Natural killer cell (primary cell): ENCODE measurements at regions not wholly inside any gene's neighbourhood (a gene's known extent, or its start where the extent isn't known, plus 50 kb on each side); places are given as distances from the start of the nearest gene placed in this dataset.

Source experiments
- ATAC-seq, 3 donors: fragments of 150-1000 bp in 2 of 3; fragments of 200-7000 bp in 1 of 3; cut with Tn5 transposase; 1 replicate in 1 of 3; 2 replicates in 2 of 3; pipeline ENCODE4 v1.10.0; 2021; ENCODE audit warnings: mild to moderate bottlenecking in 2 of 3, moderate library complexity in 2 of 3
- DNase-seq, 2 donors: peaks; one replicate each; pipeline versions ENCODE4 v3.0.0 to v3.0.0-alpha.2; 2013 to 2021; ENCODE audit warnings: mixed read lengths in 1 of 2
- H3K27ac ChIP-seq: one replicate; pipeline ENCODE4 v1.5.1; 2013; ENCODE audit warnings: mild to moderate bottlenecking, low read length
- H3K27me3 ChIP-seq: one replicate; pipeline ENCODE4 v1.6.1; 2013; ENCODE audit warnings: low read length; ENCODE audit not compliant: control insufficient read depth, insufficient read depth
- H3K36me3 ChIP-seq: one replicate; pipeline ENCODE4 v1.6.1; 2013; ENCODE audit warnings: low read length; ENCODE audit not compliant: control insufficient read depth, insufficient read depth
- H3K4me1 ChIP-seq: one replicate; pipeline ENCODE4 v1.6.1; 2013; ENCODE audit warnings: low read length; ENCODE audit not compliant: control insufficient read depth, insufficient read depth
- H3K4me3 ChIP-seq: one replicate; pipeline ENCODE4 v1.5.1; 2013; ENCODE audit warnings: low read length
- H3K9me3 ChIP-seq: one replicate; pipeline ENCODE4 v1.6.1; 2013; ENCODE audit warnings: low read length; ENCODE audit not compliant: control insufficient read depth, insufficient read depth
- H3K27ac Mint-ChIP-seq, 2 donors: one replicate each; pipeline ENCODE4 v1.8.0; 2022; ENCODE audit warnings: mild to moderate bottlenecking in 2 of 2, mixed read lengths in 2 of 2, moderate library complexity in 1 of 2
- H3K27me3 Mint-ChIP-seq, 2 donors: one replicate each; pipeline ENCODE4 v1.8.0; 2022; ENCODE audit warnings: low read depth in 2 of 2, mixed read lengths in 2 of 2
- H3K36me3 Mint-ChIP-seq: one replicate; pipeline ENCODE4 v1.8.0; 2022; ENCODE audit warnings: mixed read lengths
- H3K4me1 Mint-ChIP-seq, 2 donors: one replicate each; pipeline ENCODE4 v1.8.0; 2022; ENCODE audit warnings: mixed read lengths in 2 of 2
- H3K4me3 Mint-ChIP-seq: one replicate; pipeline ENCODE4 v1.8.0; 2022; ENCODE audit warnings: mild to moderate bottlenecking, moderate library complexity, mixed read lengths
- H3K9me3 Mint-ChIP-seq, 2 donors: one replicate each; pipeline ENCODE4 v1.8.0; 2022; ENCODE audit warnings: mixed read lengths in 2 of 2
- CTCF ChIP-seq: fragments of 200-600 bp; IDR thresholded peaks from one replicate; pipeline ENCODE4 v1.8.0; 2022; ENCODE audit warnings: antibody characterized with exemption
- WGBS: methylation state at CpG from one replicate; pipeline ENCODE4 v1.1.7; 2013; ENCODE audit warnings: missing lambda C conversion rate; ENCODE audit not compliant: insufficient coverage; 5-methylcytosine and 5-hydroxymethylcytosine counted together
- intact Hi-C: fragments of 100-400 bp; cut with micrococcal nuclease; formaldehyde crosslinking; loops from one replicate; pipeline ENCODE4 v1.14.2; 2022

- Histone ChIP-seq H3K27me3 (no peaks in the 10 kb centered on the region), H3K27ac (no peak overlapping the region), H3K4me3 (no peak overlapping the region), H3K36me3 (no peaks in the 10 kb centered on the region), H3K4me1 (no peaks in the 10 kb centered on the region), H3K9me3 (no peaks in the 10 kb centered on the region)
- ATAC-seq (no peak), DNase-seq (no peak)
- H3K9me3 Mint-ChIP-seq = no peaks in the 10 kb centered on the region
- H3K4me3 Mint-ChIP-seq = no peak overlapping the region
- 87% methylated on average over 10 of the region's 10 CpGs for WGBS
- intact Hi-C loops = no loop called here
- H3K27me3 Mint-ChIP-seq = peaks cover 0 to 10% of the 10 kb centered on the region in 2 donors
- no peaks in the 10 kb centered on the region for H3K4me1 Mint-ChIP-seq
- TF ChIP-seq CTCF = peak; percentile 21
- no peak overlapping the region for H3K27ac Mint-ChIP-seq
- H3K36me3 Mint-ChIP-seq = no peaks in the 10 kb centered on the region
Measured at GRCh38 chr1:22317231-22317919, 134.3 kb upstream of the ZBTB40 start.

GRCh38 chr1:22317920-22318243 is 133.8 kb upstream of the ZBTB40 start:
- Mint-ChIP-seq H3K27me3 (peaks cover 0 to 10% of the 10 kb centered on the region in 2 donors), H3K4me3 (no peak overlapping the region), H3K9me3 (no peaks in the 10 kb centered on the region), H3K4me1 (no peaks in the 10 kb centered on the region), H3K27ac (no peak overlapping the region), H3K36me3 (no peaks in the 10 kb centered on the region)
- TF ChIP-seq CTCF = no peak
- intact Hi-C loops = no loop called here
- ATAC-seq (no peak), DNase-seq (no peak)
- no peak overlapping the region for H3K4me3 ChIP-seq
- H3K9me3 ChIP-seq = no peaks in the 10 kb centered on the region
- no peak overlapping the region for H3K27ac ChIP-seq
- H3K27me3 ChIP-seq = no peaks in the 10 kb centered on the region
- WGBS = 95% methylated on average over 3 of the region's 3 CpGs
- H3K4me1 ChIP-seq = no peaks in the 10 kb centered on the region
- H3K36me3 ChIP-seq = no peaks in the 10 kb centered on the region

GRCh38 chr1:22318279-22318981 is 133.2 kb upstream of the ZBTB40 start:
- no peak overlapping the region for H3K27ac ChIP-seq
- DNase-seq (no peak), ATAC-seq (no peak)
- no peaks in the 10 kb centered on the region for H3K27me3 ChIP-seq
- Mint-ChIP-seq H3K4me1 (no peaks in the 10 kb centered on the region), H3K9me3 (no peaks in the 10 kb centered on the region), H3K27me3 (peaks cover 0 to 10% of the 10 kb centered on the region in 2 donors), H3K27ac (no peak overlapping the region), H3K36me3 (no peaks in the 10 kb centered on the region), H3K4me3 (no peak overlapping the region)
- intact Hi-C loops = no loop called here
- H3K4me3 ChIP-seq = no peak overlapping the region
- no peaks in the 10 kb centered on the region for H3K4me1 ChIP-seq
- H3K9me3 ChIP-seq = no peaks in the 10 kb centered on the region
- H3K36me3 ChIP-seq = no peaks in the 10 kb centered on the region
- WGBS = 32% methylated on average over 24 of the region's 24 CpGs
- TF ChIP-seq CTCF = no peak

- Histone ChIP-seq H3K4me3 (no peak overlapping the region), H3K4me1 (no peaks in the 10 kb centered on the region), H3K27ac (no peak overlapping the region), H3K36me3 (no peaks in the 10 kb centered on the region), H3K9me3 (no peaks in the 10 kb centered on the region), H3K27me3 (no peaks in the 10 kb centered on the region)
- Mint-ChIP-seq H3K27me3 (peaks cover 0 to 10% of the 10 kb centered on the region in 2 donors), H3K4me3 (no peak overlapping the region), H3K36me3 (no peaks in the 10 kb centered on the region), H3K27ac (no peak overlapping the region), H3K9me3 (no peaks in the 10 kb centered on the region), H3K4me1 (no peaks in the 10 kb centered on the region)
- intact Hi-C loops = no loop called here
- TF ChIP-seq CTCF = no peak
- DNase-seq (no peak), ATAC-seq (no peak)
- 94% methylated on average over 5 of the region's 5 CpGs for WGBS
Measured at GRCh38 chr1:22319608-22320007, 132.0 kb upstream of the ZBTB40 start.
